Common myeloid progenitor, CD34-positive (primary cell): ENCODE measurements at regions not wholly inside any gene's neighbourhood (a gene's known extent, or its start where the extent isn't known, plus 50 kb on each side); places are given as distances from the start of the nearest gene placed in this dataset.

Experiments
- CTCF ChIA-PET: fragments of 350-600 bp; sonication (Branson Sonifier 250); formaldehyde crosslinking; loops from one replicate; lab custom pipeline; 2021; ENCODE audit warnings: antibody characterized with exemption; lab: Charles Lee
- POLR2A ChIA-PET: fragments of 350-600 bp; sonication (Branson Sonifier 250); formaldehyde crosslinking; loops from one replicate; lab custom pipeline; 2021; ENCODE audit warnings: antibody characterized with exemption; lab: Charles Lee
- DNase-seq, 3 donors: peaks; one replicate each; pipeline versions ENCODE4 v3.0.0 to v3.0.0-alpha.2; 2013
- H3K27ac ChIP-seq, 2 experiments: 1 replicate in 1 of 2; 2 replicates in 1 of 2; pipeline ENCODE4 v1.7.0; 2013; ENCODE audit warnings: inconsistent platforms in 2 of 2, low read length in 2 of 2, mild to moderate bottlenecking in 2 of 2, low read depth in 1 of 2, moderate library complexity in 1 of 2; ENCODE audit not compliant: severe bottlenecking in 2 of 2, insufficient read depth in 1 of 2, poor library complexity in 1 of 2
- H3K27me3 ChIP-seq, 5 experiments: replicated peaks in 2 of 5; 1 replicate in 3 of 5; 2 replicates in 2 of 5; pipeline versions ENCODE4 v1.6.1 to v1.7.0; 2013; ENCODE audit warnings: low read length in 4 of 5, mild to moderate bottlenecking in 2 of 5, moderate library complexity in 2 of 5, inconsistent platforms in 1 of 5; ENCODE audit not compliant: insufficient read depth in 5 of 5, control insufficient read depth in 4 of 5
- H3K36me3 ChIP-seq, 4 experiments: 1 replicate in 2 of 4; 2 replicates in 2 of 4; pipeline versions ENCODE4 v1.6.1 to v1.7.0; 2013; ENCODE audit warnings: low read length in 3 of 4, control low read depth in 1 of 4, mild to moderate bottlenecking in 1 of 4; ENCODE audit not compliant: control insufficient read depth in 4 of 4, insufficient read depth in 4 of 4
- H3K4me1 ChIP-seq, 4 experiments: 1 replicate in 3 of 4; 2 replicates in 1 of 4; pipeline versions ENCODE4 v1.6.1 to v1.7.1; 2013; ENCODE audit warnings: low read length in 3 of 4, mild to moderate bottlenecking in 3 of 4, control low read depth in 1 of 4, inconsistent platforms in 1 of 4, moderate library complexity in 1 of 4; ENCODE audit not compliant: control insufficient read depth in 4 of 4, insufficient read depth in 4 of 4; ENCODE audit errors: control extremely low read depth in 1 of 4
- H3K4me3 ChIP-seq, 7 experiments: 1 replicate in 4 of 7; 2 replicates in 3 of 7; pipeline versions ENCODE4 v1.5.1 to v1.7.0; 2013; ENCODE audit warnings: mild to moderate bottlenecking in 7 of 7, low read length in 6 of 7, moderate library complexity in 6 of 7, inconsistent platforms in 2 of 7, low read depth in 2 of 7, control low read depth in 1 of 7; ENCODE audit not compliant: insufficient read depth in 4 of 7, control insufficient read depth in 1 of 7; ENCODE audit errors: extremely low read depth in 1 of 7
- H3K9me3 ChIP-seq, 5 experiments: 1 replicate in 4 of 5; 2 replicates in 1 of 5; pipeline versions ENCODE4 v1.6.1 to v1.7.1; 2013; ENCODE audit warnings: low read length in 4 of 5, mild to moderate bottlenecking in 2 of 5, inconsistent platforms in 1 of 5, low read depth in 1 of 5, moderate library complexity in 1 of 5; ENCODE audit not compliant: control insufficient read depth in 4 of 5, insufficient read depth in 2 of 5; ENCODE audit errors: control extremely low read depth in 1 of 5
- WGBS: methylation state at CpG from one replicate; pipeline ENCODE4 v1.1.5; 2013; ENCODE audit not compliant: insufficient coverage; 5-methylcytosine and 5-hydroxymethylcytosine counted together

DNA sequence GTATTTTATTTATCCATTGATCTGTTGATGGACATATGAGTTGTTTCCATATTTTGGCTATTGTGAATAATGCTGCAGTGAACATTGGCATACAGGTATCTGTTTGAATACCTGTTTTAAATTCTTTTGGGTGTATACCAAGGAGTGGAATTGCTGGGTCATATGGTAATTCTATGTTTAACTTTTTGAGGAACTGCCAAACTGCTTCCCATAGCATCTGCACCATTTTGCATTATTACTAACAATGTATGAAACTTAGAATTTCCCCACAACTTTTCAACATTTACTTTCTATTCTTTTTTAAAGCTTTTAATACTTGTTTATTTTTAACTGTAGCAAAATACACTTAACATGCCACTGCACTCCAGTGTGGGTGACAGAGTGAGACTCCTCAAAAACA, 57.0 kb upstream of the MSN start:
- no peaks in the 10 kb centered on the region for H3K9me3 ChIP-seq
- H3K4me3 ChIP-seq, result no peak overlapping the region
- peaks cover 0 to 5% (median 0%) of the 10 kb centered on the region in 5 experiments for H3K27me3 ChIP-seq
- POLR2A ChIA-PET, result no interaction called here
- H3K4me1 ChIP-seq, result peaks cover 4 to 32% (median 25%) of the 10 kb centered on the region in 4 experiments
- no peaks in the 10 kb centered on the region for H3K36me3 ChIP-seq
- CTCF ChIA-PET, result interaction anchor here (1.4 kb wide), 1 partner anchor 9 kb away, joined by 3 read pairs; no protein-coding TSS in a partner anchor
- no peak overlapping the region for H3K27ac ChIP-seq
- peak in 2 of 3 donors; percentile 35 to 52 for DNase-seq

DNA sequence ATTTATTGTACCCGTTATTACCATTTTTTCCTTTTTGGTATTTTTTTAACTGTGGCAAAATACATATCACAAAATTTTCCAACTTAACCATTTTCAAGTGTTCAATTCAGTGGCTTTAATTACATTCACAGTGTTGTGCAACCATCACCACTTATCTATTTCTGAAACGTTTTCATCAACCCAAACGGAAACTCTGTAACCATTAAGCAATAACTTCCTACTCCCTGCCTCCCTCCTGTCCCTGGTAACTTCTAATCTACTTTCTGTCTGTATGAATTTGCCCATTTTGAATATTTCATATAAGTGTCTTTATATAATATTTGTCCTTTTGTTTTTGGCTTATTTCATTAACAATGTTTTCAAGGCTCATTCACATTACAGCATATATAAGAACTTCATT, 57.4 kb upstream of the MSN start:
- POLR2A ChIA-PET, result no interaction called here
- H3K27ac ChIP-seq, result no peak overlapping the region
- no peaks in the 10 kb centered on the region for H3K9me3 ChIP-seq
- CTCF ChIA-PET, result no interaction called here
- no CpG with 5 or more reads among the region's 3 CpGs for WGBS
- H3K27me3 ChIP-seq, result peaks cover 0 to 5% (median 0%) of the 10 kb centered on the region in 5 experiments
- peaks cover 4 to 32% (median 25%) of the 10 kb centered on the region in 4 experiments for H3K4me1 ChIP-seq
- no peak overlapping the region for H3K4me3 ChIP-seq
- H3K36me3 ChIP-seq, result no peaks in the 10 kb centered on the region
- DNase-seq, result peak; percentile 56 to 88 (median 82)

DNA sequence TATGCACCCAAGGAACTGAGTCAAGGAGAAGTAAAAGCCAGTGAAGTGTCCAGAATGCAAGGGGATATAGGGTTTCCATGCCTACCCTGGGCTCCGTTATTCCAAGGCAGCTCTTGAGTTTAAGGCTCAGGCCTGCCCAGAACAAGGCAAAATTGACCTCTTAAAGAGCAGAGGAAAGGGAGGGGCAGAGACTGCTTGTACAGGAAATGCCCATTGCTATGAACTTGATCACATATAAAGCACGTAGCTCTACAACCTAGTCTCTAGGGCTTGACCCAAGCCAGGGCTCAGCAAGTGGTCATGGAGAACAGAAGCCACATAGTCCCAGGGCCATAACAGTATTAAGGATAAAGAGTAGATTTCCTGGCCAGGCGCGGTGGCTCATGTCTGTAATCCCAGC, 58.2 kb upstream of the MSN start:
- Histone ChIP-seq H3K27ac (no peak overlapping the region), H3K4me3 (no peak overlapping the region), H3K27me3 (peaks cover 0 to 5% (median 0%) of the 10 kb centered on the region in 5 experiments), H3K4me1 (peaks cover 4 to 37% (median 27%) of the 10 kb centered on the region in 4 experiments), H3K9me3 (no peaks in the 10 kb centered on the region), H3K36me3 (no peaks in the 10 kb centered on the region)
- no peak for DNase-seq
- 77% methylated on average over 2 of the region's 4 CpGs for WGBS
- POLR2A ChIA-PET, result no interaction called here
- CTCF ChIA-PET, result interaction anchor here (1.0 to 1.5 kb wide), 2 partner anchors 13 to 119 kb away, joined by 3 to 6 read pairs; no protein-coding TSS in a partner anchor

DNA sequence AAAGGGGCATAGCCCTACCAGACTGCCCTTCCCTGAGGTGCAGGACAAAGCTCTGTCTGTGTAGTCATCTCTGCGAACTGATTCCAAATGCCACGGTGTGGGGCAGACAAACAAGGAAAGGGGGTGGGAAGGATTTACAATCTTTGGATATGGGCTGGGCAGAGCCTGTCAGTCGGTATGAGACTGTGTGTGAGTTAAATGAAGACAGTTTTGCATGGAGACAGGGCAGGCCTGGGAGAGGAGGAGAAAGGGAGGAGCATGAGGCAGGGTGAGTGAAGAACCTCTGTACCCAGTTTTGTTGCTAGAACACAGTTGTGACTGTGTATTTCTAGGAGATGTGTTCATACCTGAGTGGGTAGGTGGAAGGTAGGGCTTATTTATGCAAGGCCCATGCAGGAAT, 59.4 kb upstream of the MSN start:
- POLR2A ChIA-PET, result no interaction called here
- 70% methylated on average over 3 of the region's 3 CpGs for WGBS
- no peak for DNase-seq
- Histone ChIP-seq H3K27ac (no peak overlapping the region), H3K4me1 (peaks cover 4 to 46% (median 30%) of the 10 kb centered on the region in 4 experiments), H3K36me3 (no peaks in the 10 kb centered on the region), H3K4me3 (no peak overlapping the region), H3K27me3 (peaks cover 0 to 5% (median 0%) of the 10 kb centered on the region in 5 experiments), H3K9me3 (no peaks in the 10 kb centered on the region)
- CTCF ChIA-PET, result interaction anchor here (1.0 kb wide), 1 partner anchor 120 kb away, joined by 3 read pairs; no protein-coding TSS in a partner anchor

DNA sequence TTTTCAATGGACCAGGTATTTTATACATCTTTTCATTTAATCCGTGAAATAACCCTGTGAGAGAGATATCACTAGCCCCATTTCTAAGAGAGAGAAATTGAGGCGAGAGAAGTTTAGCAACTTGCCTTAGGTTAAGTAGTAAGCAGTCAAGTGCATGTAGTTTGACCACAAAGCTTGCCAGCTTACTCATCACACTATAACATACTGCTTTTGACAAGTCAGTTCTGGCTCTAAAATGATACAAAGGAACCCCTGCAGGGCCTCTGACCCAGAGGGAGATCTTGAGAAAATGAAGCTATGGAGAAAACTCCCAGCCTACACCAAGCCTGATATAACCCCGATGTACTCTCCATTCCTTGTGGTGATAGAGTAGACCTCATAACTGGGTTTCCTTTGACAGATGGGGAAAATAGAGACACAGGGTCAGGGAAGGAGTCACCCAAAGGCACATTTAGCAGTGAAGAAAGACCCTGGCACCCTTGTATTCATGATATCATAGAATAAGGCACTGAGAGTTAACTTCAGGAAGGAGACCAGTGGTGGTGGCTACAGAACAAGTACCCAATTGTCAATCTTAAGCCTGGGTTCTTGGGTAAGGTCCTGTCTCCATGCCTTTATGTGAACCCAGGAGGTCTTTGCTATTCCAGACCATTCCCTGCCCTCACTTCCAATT, 60.2 kb upstream of the MSN start:
- ChIA-PET POLR2A (no interaction called here), CTCF (interaction anchor here (1.0 to 2.1 kb wide), 3 partner anchors 10 to 97 kb away, joined by 3 to 8 read pairs (median 3); no protein-coding TSS in a partner anchor)
- peak in 2 of 3 donors; percentile 58 to 72 for DNase-seq
- Histone ChIP-seq H3K4me3 (no peak overlapping the region), H3K9me3 (no peaks in the 10 kb centered on the region), H3K36me3 (no peaks in the 10 kb centered on the region), H3K27ac (no peak overlapping the region), H3K4me1 (peaks cover 6 to 54% (median 32%) of the 10 kb centered on the region in 4 experiments), H3K27me3 (peaks cover 0 to 5% (median 0%) of the 10 kb centered on the region in 5 experiments)
- WGBS, result no CpG with 5 or more reads among the region's 3 CpGs

DNA sequence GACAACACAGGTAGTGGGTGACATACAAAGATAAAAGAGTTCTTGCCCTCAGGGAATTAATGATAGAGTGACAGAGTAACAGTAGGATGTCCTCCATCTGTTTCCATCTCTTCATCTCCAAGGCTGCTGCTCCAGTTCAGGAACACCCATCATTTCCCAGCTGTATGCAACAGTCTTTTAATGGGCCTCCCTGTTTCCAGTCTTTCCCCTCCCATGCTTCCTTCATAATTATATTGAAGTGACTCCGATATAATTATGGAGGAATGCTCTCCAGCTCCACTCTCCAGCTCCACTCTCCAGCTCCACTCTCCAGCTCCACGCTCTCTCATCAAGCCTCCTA, 65.3 kb upstream of the MSN start:
- Histone ChIP-seq H3K4me1 (peaks cover 12 to 73% (median 30%) of the 10 kb centered on the region in 4 experiments), H3K4me3 (peak overlapping the region in 1 of 7 experiments; percentile 15), H3K36me3 (no peaks in the 10 kb centered on the region), H3K9me3 (no peaks in the 10 kb centered on the region), H3K27me3 (no peaks in the 10 kb centered on the region), H3K27ac (no peak overlapping the region)
- WGBS, result 100% methylated on average over 2 of the region's 2 CpGs
- ChIA-PET POLR2A (interaction anchor here (1.2 kb wide), 1 partner anchor 96 kb away, joined by 5 read pairs; no protein-coding TSS in a partner anchor), CTCF (interaction anchor here (0.6 to 2.7 kb wide), 6 partner anchors 12 to 417 kb away, joined by 3 to 9 read pairs (median 4); partner anchors contain the start of gene MSN)
- no peak for DNase-seq
